Loucy (cell line): ENCODE measurements at regions not wholly inside any gene's neighbourhood (a gene's known extent, or its start where the extent isn't known, plus 50 kb on each side); places are given as distances from the start of the nearest gene placed in this dataset.

Experiments used
- EZH2phosphoT487 ChIP-seq: fragments of 200-600 bp; IDR thresholded peaks from 2 replicates; pipeline ENCODE4 v1.6.1; 2018; ENCODE audit warnings: antibody characterized with exemption, mild to moderate bottlenecking, moderate library complexity, borderline replicate concordance
- TF ChIP-seq, protein P1 (sequence below): fragments of 200-600 bp; sonication (generic); conservative IDR thresholded peaks from 2 replicates; pipeline ENCODE4 v1.5.1; 2014; ENCODE audit warnings: mild to moderate bottlenecking, antibody characterized with exemption, low read length

DNA sequence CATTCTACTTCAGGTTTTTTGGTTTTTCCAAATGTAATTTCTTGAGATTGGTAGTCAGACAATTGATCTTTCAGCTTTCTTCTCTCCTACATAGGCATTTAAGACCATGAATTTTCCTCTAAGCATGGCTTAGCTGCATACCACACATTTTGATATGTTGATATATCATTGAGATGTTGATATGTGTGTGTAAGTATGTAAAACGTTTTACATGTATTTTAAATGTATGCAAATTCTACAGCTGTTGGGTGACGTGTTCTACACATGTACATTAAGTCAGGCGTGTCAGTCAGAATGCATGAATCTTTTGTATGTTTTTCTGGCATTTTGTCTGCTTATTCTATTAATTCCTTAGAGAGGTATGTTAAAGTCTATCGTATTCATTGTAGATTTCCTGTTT, 228.2 kb downstream of the CDH26 start:
- TF ChIP-seq, protein P1, sequence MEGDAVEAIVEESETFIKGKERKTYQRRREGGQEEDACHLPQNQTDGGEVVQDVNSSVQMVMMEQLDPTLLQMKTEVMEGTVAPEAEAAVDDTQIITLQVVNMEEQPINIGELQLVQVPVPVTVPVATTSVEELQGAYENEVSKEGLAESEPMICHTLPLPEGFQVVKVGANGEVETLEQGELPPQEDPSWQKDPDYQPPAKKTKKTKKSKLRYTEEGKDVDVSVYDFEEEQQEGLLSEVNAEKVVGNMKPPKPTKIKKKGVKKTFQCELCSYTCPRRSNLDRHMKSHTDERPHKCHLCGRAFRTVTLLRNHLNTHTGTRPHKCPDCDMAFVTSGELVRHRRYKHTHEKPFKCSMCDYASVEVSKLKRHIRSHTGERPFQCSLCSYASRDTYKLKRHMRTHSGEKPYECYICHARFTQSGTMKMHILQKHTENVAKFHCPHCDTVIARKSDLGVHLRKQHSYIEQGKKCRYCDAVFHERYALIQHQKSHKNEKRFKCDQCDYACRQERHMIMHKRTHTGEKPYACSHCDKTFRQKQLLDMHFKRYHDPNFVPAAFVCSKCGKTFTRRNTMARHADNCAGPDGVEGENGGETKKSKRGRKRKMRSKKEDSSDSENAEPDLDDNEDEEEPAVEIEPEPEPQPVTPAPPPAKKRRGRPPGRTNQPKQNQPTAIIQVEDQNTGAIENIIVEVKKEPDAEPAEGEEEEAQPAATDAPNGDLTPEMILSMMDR: no peak
- TF ChIP-seq EZH2phosphoT487: no peak
